ENCODE measurements at regions not wholly inside any gene's neighbourhood (a gene's known extent, or its start where the extent isn't known, plus 50 kb on each side); places are given as distances from the start of the nearest gene placed in this dataset.

- DNase-seq (ENCODE audit: low read depth, low spot score), result no peak
- intact Hi-C loops (cut with micrococcal nuclease; ENCODE audit: unreplicated experiment), result no loop called here
These were observed 454.7 kb downstream of the CDH8 start for GRCh38 chr16:61581417-61582046.

More at GRCh38 chr16:61581417-61582046, 454.7 kb downstream of the CDH8 start:
- BruUV-seq (replicated peaks), result no TSS peak
- CTCF ChIA-PET, result no interaction called here
- TF ChIP-seq ZNF592 (IDR thresholded peaks at IDR 0.05), result no peak
- no peak for TF ChIP-seq RELA (IDR thresholded peaks at IDR 0.05; ENCODE audit: borderline replicate concordance, partially characterized antibody)
- in situ Hi-C loops (cut with MboI), result no loop called here
- Histone ChIP-seq H3K4me3 (no peak overlapping the region), H3K36me3 (ENCODE audit: control insufficient read depth in 2 of 2, insufficient read depth in 2 of 2, low read length in 1 of 2) (no peaks in the 10 kb centered on the region), H3K4me1 (ENCODE audit: control insufficient read depth, insufficient read depth, low read length) (no peaks in the 10 kb centered on the region), H3K27ac (ENCODE audit: control insufficient read depth, insufficient read depth) (no peak overlapping the region), H4K20me1 (ENCODE audit: control insufficient read depth, insufficient read depth) (no peaks in the 10 kb centered on the region), H2AFZ (ENCODE audit: control insufficient read depth, low read depth, low read length) (no peak overlapping the region), H3K79me2 (ENCODE audit: control insufficient read depth, insufficient read depth, low read length) (no peaks in the 10 kb centered on the region), H3K27me3 (replicated peaks in 1 of 2; ENCODE audit: control insufficient read depth in 2 of 2, insufficient read depth in 2 of 2, low read length in 1 of 2) (no peaks in the 10 kb centered on the region), H3K4me2 (ENCODE audit: control insufficient read depth, insufficient read depth) (no peak overlapping the region), H3K9me3 (replicated peaks; ENCODE audit: control insufficient read depth, insufficient read depth, low read length) (no peaks in the 10 kb centered on the region; the same call in 2 of the 3 replicates), H3K9ac (ENCODE audit: control insufficient read depth, insufficient read depth, low read length) (no peak overlapping the region)
- SMC1A ChIA-PET (ENCODE audit: uncharacterized antibody, unreplicated experiment), result no interaction called here
- ATAC-seq (no peak), FAIRE-seq (no peak)
- POLR2A ChIA-PET, result no interaction called here
- WGBS (ENCODE audit: insufficient coverage, insufficient replicate concordance, low lambda C conversion rate, missing lambda C conversion rate), result 46% methylated on average over 24 of the region's 24 CpGs
- RAD21 ChIA-PET (ENCODE audit: unreplicated experiment), result no interaction called here
